Lower leg skin (tissue), 3 donors: ENCODE measurements at regions not wholly inside any gene's neighbourhood (a gene's known extent, or its start where the extent isn't known, plus 50 kb on each side); places are given as distances from the start of the nearest gene placed in this dataset.
"Not testable (repeated sequence)": the region's sequence is repeated elsewhere in the genome, so short reads cannot be mapped to it uniquely, and the experiment has no call there.

Experiments used
- POLR2A ChIP-seq, 2 donors: fragments of 450-650 bp; IDR thresholded peaks; one replicate each; pipeline ENCODE4 v1.6.1; 2016 to 2017; ENCODE audit warnings: antibody characterized with exemption in 2 of 2, mild to moderate bottlenecking in 1 of 2, moderate library complexity in 1 of 2
- TF ChIP-seq, protein P1 (sequence below), 3 donors: fragments of 450-650 bp; IDR thresholded peaks; one replicate each; pipeline ENCODE4 v1.5.1; 2016; ENCODE audit warnings: antibody characterized with exemption in 3 of 3, mild to moderate bottlenecking in 3 of 3, moderate library complexity in 2 of 3

DNA sequence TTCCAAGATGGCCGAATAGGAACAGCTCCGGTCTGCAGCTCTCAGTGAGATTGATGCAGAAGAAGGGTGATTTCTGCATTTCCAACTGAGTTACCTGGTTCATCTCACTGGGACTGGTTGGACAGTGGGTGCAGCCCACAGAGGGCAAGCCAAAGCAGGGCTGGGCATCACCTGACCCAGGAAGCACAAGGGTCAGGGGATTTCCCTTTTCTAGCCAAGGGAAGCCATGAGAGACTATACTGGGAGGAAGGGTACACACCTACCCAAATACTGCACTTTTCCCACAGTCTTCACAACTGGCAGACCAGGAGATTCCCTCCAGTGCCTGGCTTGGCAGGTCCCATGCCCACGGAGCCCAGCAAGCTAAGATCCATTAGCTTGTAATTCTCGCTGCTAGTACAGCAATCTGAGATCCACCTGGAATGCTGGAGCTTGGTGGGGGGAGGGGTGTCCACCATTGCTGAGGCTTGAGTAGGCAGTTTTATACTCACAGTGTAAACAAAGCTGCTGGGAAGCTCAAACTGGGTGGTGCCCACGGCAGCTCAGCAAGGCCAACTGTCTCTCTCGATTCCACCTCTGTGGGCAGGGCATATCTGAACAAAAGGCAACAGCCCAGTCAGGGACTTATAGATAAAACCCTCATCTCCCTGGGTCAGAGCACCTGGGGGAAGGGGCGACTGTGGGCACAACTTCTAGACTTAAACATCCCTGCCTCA lies 365.8 kb downstream of the SPRY2 start:
- TF ChIP-seq, protein P1, sequence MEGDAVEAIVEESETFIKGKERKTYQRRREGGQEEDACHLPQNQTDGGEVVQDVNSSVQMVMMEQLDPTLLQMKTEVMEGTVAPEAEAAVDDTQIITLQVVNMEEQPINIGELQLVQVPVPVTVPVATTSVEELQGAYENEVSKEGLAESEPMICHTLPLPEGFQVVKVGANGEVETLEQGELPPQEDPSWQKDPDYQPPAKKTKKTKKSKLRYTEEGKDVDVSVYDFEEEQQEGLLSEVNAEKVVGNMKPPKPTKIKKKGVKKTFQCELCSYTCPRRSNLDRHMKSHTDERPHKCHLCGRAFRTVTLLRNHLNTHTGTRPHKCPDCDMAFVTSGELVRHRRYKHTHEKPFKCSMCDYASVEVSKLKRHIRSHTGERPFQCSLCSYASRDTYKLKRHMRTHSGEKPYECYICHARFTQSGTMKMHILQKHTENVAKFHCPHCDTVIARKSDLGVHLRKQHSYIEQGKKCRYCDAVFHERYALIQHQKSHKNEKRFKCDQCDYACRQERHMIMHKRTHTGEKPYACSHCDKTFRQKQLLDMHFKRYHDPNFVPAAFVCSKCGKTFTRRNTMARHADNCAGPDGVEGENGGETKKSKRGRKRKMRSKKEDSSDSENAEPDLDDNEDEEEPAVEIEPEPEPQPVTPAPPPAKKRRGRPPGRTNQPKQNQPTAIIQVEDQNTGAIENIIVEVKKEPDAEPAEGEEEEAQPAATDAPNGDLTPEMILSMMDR (IDR thresholded peaks at IDR 0.05), result not testable (repeated sequence)
- TF ChIP-seq POLR2A (IDR thresholded peaks at IDR 0.05), result not testable (repeated sequence)
